ENCODE measurements at regions not wholly inside any gene's neighbourhood (a gene's known extent, or its start where the extent isn't known, plus 50 kb on each side); places are given as distances from the start of the nearest gene placed in this dataset.

- Histone ChIP-seq H3K36me3 (ENCODE audit: control insufficient read depth, insufficient read depth, low read length) (no peaks in the 10 kb centered on the region), H3K4me3 (ENCODE audit: low read depth, low read length) (no peak overlapping the region), H3K27me3 (ENCODE audit: control insufficient read depth, insufficient read depth, low read length) (no peaks in the 10 kb centered on the region)
- no peak for TF ChIP-seq CTCF (IDR thresholded peaks at IDR 0.05; ENCODE audit: insufficient read depth, low read length, severe bottlenecking)
- no peak for DNase-seq (ENCODE audit: low read depth)
- FAIRE-seq, result no peak
Observed at GRCh38 chrX:87727620-87728019, 210.0 kb downstream of the KLHL4 start.

- no peak for DNase-seq (ENCODE audit: low read depth)
- Histone ChIP-seq H3K4me3 (ENCODE audit: low read depth, low read length) (no peak overlapping the region), H3K27me3 (ENCODE audit: control insufficient read depth, insufficient read depth, low read length) (no peaks in the 10 kb centered on the region), H3K36me3 (ENCODE audit: control insufficient read depth, insufficient read depth, low read length) (no peaks in the 10 kb centered on the region)
- no peak for TF ChIP-seq CTCF (IDR thresholded peaks at IDR 0.05; ENCODE audit: insufficient read depth, low read length, severe bottlenecking)
- no peak for FAIRE-seq
Observed at GRCh38 chrX:87728024-87728423, 210.4 kb downstream of the KLHL4 start.

GRCh38 chrX:87728459-87728858, 210.9 kb downstream of the KLHL4 start:
- H3K27me3 ChIP-seq (ENCODE audit: control insufficient read depth, insufficient read depth, low read length), result no peaks in the 10 kb centered on the region
- DNase-seq (ENCODE audit: low read depth) (no peak), FAIRE-seq (no peak)
- no peaks in the 10 kb centered on the region for H3K36me3 ChIP-seq (ENCODE audit: control insufficient read depth, insufficient read depth, low read length)
- H3K4me3 ChIP-seq (ENCODE audit: low read depth, low read length), result no peak overlapping the region
- no peak for TF ChIP-seq CTCF (IDR thresholded peaks at IDR 0.05; ENCODE audit: insufficient read depth, low read length, severe bottlenecking)

GRCh38 chrX:87732133-87732532, 214.5 kb downstream of the KLHL4 start:
- Histone ChIP-seq H3K4me3 (ENCODE audit: low read depth, low read length) (no peak overlapping the region), H3K27me3 (ENCODE audit: control insufficient read depth, insufficient read depth, low read length) (no peaks in the 10 kb centered on the region), H3K36me3 (ENCODE audit: control insufficient read depth, insufficient read depth, low read length) (no peaks in the 10 kb centered on the region)
- TF ChIP-seq CTCF (IDR thresholded peaks at IDR 0.05; ENCODE audit: insufficient read depth, low read length, severe bottlenecking), result no peak
- DNase-seq (ENCODE audit: low read depth) (no peak), FAIRE-seq (no peak)

GRCh38 chrX:87736576-87736975, 219.0 kb downstream of the KLHL4 start:
- no peak for DNase-seq (ENCODE audit: low read depth)
- Histone ChIP-seq H3K27me3 (ENCODE audit: control insufficient read depth, insufficient read depth, low read length) (no peaks in the 10 kb centered on the region), H3K4me3 (ENCODE audit: low read depth, low read length) (no peak overlapping the region), H3K36me3 (ENCODE audit: control insufficient read depth, insufficient read depth, low read length) (no peaks in the 10 kb centered on the region)
- no peak for TF ChIP-seq CTCF (IDR thresholded peaks at IDR 0.05; ENCODE audit: insufficient read depth, low read length, severe bottlenecking)
- FAIRE-seq, result no peak

- DNase-seq (ENCODE audit: low read depth) (no peak), FAIRE-seq (no peak)
- Histone ChIP-seq H3K4me3 (ENCODE audit: low read depth, low read length) (no peak overlapping the region), H3K27me3 (ENCODE audit: control insufficient read depth, insufficient read depth, low read length) (no peaks in the 10 kb centered on the region), H3K36me3 (ENCODE audit: control insufficient read depth, insufficient read depth, low read length) (no peaks in the 10 kb centered on the region)
- TF ChIP-seq CTCF (IDR thresholded peaks at IDR 0.05; ENCODE audit: insufficient read depth, low read length, severe bottlenecking), result no peak
Observed at GRCh38 chrX:87744391-87744790, 226.8 kb downstream of the KLHL4 start.

All from bronchial epithelial cell (primary cell).